ENCODE measurements at regions not wholly inside any gene's neighbourhood (a gene's known extent, or its start where the extent isn't known, plus 50 kb on each side); places are given as distances from the start of the nearest gene placed in this dataset.
"Not testable (repeated sequence)": the region's sequence is repeated elsewhere in the genome, so short reads cannot be mapped to it uniquely, and the experiment has no call there.

DNA sequence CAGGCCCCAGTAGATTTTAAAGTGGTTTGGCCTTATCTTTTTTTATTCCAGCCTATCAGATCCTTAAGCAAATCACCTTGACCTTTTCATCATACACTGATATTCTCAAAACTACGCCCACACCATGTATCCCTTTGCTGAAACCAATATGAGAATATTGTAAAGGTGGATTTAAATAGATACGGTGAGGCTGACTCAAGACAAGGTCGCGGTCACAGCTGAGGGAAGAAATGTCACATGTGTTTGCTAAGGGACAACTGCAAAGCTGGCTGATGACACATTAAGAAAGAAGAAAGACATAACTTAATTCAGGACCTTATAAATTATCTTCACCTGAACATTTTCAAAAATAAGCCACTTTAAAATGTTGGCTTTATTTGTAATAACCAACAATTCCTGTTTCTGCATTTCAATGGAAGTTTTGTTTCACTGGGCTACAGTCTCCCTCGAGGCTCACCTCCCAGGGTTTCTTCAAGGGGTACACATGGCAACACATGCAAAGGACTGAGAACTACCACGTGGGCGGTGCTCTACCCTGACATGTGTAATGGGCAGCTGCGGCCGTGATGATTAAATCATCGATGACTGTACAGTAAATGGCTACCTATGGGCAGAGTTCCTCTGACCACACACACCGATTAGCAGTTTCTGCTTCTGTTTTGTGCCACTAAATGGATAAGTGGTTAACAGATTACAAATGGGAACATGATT, 189.5 kb downstream of the SIPA1L2 start:
- DNase-seq, result no peak

DNA sequence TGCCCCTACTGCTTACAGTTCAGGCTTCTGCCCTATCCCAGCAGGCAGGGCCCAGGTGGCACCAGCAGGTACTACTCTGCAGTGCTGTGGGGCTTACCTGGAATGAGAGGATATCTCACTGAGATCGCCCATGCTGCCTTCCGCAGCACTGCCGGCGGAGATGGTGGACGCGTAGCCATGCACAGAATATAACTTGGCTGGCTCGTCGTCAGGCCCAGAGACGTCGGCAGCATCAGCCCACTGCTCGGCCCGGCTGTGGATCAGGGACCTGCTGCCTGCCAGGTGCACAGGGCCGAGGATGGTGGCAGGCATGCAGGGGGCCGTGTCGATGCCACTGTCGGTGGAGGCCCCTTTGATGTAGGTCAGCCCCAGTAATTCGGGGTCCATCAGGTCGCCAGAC, 190.9 kb downstream of the SIPA1L2 start:
- DNase-seq, result no peak

DNA sequence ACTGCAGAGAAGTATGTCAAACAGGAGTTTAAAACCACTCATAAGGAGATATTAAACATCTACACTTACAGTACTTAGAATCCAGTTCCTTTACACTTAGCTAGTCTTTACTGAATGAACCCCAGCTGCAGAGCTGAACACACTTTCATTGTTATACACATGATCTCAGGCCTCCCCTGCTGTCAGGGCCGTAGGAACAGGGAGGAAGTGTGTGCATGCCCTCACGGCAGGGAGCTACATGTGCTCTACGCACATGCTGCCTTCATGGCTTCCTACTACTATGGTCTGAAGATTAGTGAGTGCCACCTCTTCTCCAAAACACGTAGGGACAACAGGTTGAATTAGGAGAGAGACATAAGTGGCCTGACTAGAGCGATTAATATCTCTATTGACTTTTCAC, 191.5 kb downstream of the SIPA1L2 start:
- DNase-seq, result no peak

DNA sequence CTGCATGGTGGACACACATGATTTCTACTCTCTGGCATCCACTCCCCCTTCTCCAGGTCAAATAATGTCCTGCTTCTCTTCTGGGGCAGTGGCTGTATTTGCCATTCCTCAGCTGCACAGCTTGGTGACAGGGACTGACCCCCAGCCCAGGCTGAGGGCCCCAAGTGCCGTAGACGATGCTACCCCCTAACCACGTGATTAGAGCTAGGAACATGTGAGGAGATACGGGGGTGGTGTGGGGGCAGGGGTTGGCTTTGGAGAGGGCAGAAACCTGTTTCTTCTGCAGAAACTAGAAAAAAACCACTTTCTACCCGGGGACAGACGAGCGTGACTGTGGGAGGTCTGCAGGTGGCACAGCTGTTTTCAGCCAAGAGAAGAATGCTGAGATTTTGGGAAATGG, 192.4 kb downstream of the SIPA1L2 start:
- DNase-seq, result no peak

DNA sequence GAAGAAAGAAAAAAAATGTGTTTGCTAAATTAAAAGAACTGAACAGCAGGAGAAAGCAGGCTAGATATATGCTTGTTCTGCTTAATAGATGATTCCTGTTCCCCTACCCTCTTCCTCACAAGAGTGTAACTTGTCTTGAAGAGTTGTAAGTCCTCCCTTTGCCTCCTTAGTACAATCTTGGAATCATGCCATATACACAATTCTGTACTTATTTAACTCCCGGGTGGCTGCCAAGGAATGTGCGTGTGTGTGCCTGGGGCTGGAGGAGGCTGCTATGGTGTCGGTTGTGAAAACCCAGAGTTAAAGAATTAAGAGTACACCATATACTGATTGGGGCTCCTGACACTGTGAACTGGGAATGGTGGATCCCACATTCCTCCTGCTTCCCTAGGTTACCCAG, 194.2 kb downstream of the SIPA1L2 start:
- DNase-seq, result no peak

DNA sequence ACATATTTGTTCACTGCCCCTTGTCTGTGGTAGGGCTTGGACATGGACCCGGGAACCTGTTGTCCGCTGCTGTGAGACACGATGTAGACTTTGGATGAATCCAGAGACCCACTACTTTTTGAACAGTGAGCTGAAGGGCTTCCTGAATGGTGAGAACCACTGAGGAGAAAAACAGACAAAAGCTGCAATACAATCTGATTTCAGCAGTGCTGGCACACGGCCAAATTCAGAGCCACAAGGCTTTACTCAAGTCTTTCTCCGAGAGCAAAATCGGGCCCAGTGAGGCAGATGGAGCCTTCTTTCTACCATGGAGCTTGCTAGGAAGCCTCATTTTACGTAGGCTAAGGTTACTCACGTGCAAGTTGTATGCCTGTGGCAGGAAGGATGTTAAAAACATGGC, 197.6 kb downstream of the SIPA1L2 start:
- no peak for DNase-seq

DNA sequence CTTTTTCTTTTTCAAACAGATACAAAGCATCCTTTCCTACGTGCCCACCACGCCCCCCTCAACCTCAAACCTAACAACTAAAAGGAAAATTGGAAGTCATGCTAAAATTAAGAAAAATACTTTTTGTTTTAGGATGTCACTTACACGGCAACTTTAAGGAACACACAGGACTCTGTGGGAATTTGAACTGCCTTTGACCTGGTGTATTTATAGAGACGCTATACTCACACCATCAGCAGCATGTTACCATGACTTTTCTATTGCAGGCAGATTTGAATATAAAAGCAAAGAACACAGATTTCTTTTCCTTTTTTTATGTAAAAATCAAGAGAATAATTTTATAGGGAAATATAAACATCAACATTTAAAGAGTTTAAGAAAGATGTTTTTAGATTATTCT, 198.2 kb downstream of the SIPA1L2 start:
- DNase-seq, result no peak

DNA sequence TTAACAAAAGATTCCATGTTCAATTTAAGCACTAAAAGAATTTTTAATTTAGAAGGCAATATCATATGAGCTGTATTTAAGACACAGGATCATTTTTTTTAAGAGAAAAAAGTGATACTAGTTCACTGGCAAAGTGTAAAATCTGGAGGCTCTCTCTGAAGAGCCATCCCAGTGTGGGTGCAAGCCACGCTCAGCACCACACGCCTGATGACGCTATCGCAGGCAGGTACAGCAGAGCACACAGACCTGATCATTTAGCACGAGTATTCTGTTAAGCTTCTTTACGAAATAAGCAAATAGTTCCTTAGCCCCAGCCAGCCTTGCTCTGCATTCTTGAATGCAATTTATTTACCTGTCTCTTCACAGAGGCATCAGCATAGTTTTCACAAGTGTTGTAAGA, 198.6 kb downstream of the SIPA1L2 start:
- no peak for DNase-seq

DNA sequence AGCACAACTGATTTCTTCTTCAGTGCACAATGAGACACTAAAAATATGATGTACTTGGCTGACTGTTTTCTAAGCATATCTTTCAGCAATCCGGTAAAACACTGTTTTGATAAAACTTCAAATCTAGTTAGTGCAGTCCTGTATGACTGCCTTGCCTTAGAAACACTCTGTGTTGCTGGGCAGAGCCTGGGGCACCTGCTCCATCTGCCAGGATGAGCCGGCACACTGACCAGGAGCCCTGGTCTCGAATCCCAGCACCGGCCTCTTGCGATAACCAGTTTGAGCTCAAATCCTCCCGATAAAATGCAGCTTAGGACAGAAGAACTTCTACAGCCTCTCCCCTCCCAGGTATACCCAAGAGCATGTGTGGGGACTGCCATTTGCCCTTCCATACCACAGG, 199.5 kb downstream of the SIPA1L2 start:
- DNase-seq, result no peak

DNA sequence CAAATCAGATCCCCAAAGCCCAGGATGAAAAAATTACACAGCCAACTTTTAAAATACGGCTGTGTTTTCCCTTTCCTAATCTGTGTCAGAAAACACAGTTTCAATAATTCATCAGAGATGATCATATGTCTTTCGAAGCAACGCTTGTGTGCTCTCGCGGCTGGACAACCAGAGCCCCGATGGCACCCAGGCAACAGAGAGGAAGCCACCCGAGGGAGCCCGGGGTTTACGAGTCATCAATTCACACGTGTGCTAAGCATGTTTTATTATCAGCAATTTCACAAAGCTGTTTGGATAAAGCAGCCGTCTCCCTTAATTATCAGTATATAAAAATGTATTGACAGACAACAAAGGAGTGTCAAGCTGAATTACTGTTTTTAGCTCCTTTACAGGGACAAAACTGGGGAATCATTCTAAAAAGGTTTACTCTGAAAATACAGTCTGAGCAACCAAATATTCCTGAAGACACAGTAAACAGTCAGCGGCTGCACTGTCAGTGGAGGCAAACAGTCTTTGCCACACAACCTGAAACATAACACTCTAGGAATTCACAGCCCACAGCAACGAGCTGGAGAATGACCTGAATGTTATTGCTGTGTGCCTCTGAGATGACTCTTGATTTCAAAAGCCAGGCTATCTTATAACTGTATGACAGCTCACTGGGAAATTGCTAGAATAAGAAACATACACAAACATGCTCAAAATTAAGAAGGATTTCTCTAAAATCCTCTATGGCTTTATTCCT, 201.0 kb downstream of the SIPA1L2 start:
- no peak for DNase-seq

DNA sequence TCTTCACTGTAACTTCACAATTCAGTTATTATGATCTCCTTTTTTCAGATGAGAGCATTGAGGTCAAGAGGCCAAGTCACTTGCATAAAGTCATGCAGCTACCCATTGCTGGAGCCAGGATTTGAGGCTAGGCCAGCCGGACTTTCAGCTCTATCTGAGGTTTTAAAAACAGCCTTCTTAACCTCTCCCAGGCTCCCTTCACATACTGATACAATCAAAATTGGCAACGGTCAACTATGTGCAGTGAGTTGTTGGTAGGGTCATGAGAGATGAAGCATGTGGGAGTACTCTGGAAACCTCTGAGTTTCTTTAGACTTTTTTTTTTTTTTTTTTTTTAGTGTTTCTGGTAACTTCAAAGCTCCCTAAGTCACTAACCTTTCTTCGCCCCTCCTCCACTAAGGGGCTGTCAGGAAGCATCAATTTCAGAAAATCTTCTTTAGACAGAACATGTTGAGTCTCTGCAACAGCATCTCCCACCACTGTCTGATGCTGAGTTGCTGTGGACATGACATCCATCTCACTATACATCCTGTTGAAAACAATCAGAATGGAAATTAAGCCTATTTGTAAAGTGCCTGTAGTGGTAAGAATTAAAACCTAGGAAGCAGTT, 201.8 kb downstream of the SIPA1L2 start:
- DNase-seq, result no peak

DNA sequence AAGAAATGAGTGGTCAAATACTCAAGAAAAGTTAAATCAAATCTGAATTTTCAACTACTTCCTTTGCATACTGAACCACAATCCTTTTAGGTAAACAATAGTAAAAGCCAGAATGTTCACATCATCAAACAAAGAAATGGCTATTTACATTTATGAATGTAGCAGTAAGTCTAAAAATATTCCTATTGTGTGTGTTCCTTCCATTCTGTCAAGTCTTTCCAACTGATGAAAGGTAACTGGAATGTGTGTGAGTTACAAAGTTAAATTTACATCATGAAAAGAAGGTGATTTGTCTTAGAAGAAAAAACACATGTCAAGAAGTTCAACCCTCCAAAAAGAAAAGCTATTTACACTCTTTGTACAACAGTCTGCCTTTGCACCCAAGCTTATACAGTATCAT, 203.1 kb downstream of the SIPA1L2 start:
- no peak for DNase-seq

DNA sequence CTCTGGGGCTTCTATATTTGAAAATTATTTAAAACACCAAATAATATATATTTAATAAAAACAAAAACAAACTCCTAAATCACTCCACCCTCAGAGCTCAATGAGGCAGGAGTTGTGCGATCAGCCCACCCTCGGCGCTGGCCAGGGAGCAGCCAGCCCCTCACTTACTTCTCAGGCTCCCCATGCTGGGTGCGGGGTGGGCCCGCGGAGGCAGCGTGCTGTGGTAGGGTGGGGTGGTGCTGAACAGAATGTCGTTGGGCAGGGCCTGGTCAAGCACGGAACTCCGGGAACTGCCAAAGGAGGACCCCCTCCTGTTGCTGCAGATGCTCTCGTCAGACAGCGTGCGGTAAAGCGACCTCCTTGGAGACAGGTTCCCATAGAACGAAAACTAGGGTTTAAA, 204.5 kb downstream of the SIPA1L2 start:
- DNase-seq, result no peak

DNA sequence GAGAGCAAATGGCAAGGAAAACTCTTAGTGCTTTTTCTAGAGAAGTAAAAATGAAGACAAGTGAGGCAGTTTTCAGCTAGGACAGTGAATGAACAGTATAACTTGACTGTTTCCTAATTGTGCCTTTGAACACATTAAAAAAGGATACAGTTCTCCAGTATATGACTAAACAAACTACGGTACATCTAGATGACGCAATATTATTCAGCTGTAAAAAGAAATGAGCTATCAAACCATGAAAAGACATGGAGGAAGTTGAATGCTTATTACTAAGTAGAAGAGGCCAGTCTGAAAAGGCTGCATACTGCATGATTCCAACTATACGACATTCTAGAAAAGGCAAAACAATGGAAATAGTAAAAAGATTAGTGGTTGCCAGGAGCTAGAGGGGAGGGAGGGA, 206.3 kb downstream of the SIPA1L2 start:
- DNase-seq, result no peak

DNA sequence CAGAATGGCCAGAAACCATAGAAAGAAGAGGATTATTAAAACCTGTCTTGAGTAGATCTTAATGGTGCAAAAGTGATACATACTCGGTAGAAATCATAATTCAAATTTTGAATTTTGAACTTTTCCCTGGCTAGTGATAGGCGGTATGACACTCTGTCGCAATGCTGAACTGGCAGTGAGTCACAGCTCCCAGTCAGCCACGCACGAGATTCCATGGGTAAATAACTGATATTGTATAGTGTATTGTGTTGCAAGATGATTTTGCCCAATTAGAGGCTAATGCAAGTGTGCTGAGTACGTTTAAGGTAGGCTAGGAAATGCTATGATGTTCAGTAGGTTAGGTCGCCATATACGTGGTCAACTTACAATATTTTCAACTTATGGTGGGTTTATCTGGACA, 207.0 kb downstream of the SIPA1L2 start:
- no peak for DNase-seq

DNA sequence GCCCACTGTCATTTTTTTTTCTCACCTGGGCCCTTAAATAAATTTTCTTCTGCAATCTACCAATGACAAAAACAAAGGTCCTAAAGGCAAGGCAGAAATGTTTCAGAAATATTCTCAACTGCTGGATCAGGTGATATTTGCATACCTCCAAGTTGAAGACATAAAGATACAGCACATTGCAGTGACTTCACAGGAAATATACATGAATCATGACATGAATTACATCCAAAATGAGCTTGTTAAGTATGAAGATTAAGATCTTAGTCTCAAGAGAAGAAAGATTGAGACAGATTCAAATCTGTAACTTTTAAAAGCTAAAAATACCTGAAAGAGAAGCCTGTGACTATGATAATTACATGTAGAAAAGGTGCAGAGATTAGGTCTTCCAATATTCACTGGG, 207.8 kb downstream of the SIPA1L2 start:
- no peak for DNase-seq

DNA sequence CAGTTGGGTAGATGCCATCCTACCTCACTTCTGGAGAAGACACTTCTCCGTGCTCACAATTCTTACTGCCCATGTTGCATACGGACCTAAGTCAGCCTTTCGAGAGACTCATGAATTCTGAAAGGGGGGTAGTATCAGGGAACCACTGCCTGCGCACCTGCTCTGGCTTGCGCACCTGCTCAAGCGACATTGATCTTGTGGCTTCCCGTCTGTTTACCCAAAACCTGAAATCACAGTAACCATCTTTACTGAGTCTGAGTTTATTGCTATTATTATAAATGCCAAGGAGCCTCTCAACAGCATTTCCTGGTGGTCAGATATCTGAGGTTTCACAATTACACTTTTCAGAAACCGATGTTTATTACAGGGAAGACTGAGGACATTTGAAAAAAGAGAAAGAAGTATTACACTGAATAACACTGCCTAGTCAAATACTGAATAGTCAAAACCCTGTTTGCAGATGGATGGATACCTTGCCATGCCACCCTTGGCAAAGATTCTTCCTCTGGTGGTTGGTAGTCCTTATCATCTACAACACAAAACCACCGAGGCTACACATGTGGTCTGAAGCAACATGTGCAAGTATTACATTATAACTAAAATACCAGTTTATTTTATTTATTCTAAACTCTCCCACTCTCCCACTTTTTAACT, 208.7 kb downstream of the SIPA1L2 start:
- DNase-seq, result peak; percentile 73

DNA sequence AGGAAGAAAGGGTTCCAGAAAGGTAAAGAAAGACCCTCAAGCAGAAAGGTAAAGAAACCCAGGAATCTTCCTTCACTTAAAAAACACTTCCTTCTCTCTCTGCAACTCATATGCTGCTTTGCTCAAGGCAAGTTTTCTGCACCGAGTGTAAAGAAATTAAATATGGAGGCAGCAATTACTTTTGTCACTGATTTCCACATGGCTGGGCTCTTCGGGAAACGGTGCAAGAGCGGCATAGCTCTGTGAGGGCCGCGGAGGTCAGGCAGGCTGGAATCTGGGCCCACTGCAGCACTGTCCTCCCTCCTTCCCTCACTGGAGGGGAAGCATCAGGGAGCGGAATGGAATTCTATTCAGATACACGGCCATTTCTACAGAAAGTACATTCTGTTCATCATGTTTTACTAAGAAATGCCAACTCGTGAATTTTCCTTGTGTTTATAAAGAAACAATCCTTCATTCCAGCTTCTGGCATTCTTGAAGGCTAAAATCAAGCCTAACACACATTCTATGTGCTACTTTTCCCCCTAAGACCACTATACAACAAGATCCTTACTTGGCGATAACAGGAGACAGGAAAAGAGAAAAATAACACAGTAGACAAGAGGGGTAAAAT, 212.2 kb downstream of the SIPA1L2 start:
- DNase-seq, result no peak

DNA sequence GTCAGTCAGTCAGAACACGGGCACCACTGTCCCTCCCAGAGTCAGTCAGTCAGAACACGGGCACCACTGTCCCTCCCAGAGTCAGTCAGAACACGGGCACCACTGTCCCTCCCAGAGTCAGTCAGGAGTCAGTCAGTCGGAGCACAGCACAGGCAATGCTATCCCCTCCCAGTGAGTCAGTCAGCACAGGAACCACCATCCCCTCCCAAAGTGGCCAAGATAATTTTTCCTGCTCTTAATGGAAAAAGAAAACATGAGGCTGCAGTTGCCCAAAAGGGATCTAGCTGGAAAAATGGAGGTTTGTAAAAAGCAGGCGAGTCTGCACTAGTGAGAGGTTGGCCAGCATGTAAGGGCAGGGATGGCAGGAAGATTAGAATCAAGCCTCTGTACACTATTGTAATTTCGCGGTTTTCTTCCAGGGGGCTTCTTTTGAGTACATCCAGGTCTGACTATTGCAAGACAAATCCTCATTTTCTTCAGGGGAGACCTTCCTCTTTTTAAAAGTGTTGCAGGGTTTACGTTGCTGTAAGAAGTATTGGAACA, 213.8 kb downstream of the SIPA1L2 start:
- DNase-seq, result no peak

DNA sequence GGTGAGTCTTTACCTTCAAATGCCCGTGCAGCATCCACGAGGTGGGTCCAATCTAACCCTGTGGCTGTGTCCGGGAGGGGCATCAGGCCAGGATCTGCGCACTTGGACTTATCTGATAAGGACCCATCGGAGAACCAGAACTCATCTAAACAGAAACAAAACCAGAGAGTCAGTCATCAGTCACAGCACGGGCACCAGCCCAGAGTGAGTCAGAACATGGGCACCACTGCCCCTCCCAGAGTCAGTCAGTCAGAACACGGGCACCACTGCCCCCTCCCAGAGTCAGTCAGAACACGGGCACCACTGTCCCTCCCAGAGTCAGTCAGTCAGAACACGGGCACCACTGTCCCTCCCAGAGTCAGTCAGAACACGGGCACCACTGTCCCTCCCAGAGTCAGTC, 214.5 kb downstream of the SIPA1L2 start:
- DNase-seq, result not testable (repeated sequence)

DNA sequence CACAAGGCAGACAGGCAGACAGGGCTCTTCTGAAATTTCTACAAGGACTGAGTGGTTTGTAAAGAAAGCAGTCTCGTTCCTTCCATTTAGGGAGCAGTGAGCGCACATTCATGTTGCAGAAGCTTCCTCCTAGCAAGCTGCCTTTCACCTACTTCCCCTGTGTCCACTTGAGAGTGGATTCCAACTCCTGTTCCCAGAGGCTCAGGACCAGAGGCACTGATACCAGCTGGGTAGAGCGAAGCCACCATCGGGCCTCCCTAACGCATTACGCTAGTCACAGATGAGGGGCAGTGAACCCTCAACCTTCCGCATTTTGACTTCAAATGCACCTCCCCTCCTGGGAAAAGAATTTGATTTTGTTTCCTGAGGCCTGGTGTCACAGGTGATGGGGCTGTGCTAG, 215.8 kb downstream of the SIPA1L2 start:
- no peak for DNase-seq

DNA sequence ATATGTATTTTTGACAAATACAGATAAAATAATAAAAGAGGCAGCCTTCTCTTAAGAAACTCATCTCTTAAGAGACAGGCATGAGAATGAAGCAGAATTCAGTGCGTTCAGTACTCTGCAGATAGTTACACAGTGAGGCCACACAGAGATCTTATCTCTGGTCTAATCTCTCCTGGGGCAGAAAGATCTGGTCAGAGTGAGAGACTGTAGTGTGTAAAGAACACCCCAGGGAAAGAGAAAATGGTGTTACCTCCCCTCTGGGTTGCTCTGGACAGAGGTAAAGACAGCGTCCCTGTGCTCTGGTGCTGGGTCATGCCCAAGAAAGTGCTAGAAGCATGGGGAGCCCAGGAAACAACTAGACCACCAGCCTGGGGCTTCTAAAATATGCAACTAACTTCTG, 216.3 kb downstream of the SIPA1L2 start:
- no peak for DNase-seq

DNA sequence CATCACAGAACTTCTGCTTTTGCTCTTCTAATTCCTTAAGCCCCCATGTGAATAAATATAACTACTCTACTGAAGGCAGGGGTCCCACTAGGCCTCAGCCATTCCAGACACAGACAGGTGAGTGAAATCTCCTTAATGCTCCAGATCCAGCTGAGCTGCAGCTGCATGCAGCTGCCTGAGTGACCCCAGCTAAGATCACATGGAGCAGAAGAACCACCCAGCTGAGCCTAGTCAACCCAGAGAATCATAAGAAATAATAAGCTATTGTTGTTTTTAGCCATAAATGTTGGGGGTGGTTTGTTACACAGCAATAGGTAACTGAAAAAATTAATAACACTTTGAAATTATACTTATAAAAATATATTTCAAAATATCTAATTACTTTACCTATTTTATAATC, 220.3 kb downstream of the SIPA1L2 start:
- DNase-seq, result no peak
